K562 (cell line): ENCODE measurements at regions not wholly inside any gene's neighbourhood (a gene's known extent, or its start where the extent isn't known, plus 50 kb on each side); places are given as distances from the start of the nearest gene placed in this dataset.
"Not testable (repeated sequence)": the region's sequence is repeated elsewhere in the genome, so short reads cannot be mapped to it uniquely, and the experiment has no call there.

Source experiments
- ATAC-seq: fragments of 200-7000 bp; cut with Tn5 transposase; 3 replicates; pipeline ENCODE4 v1.9.1; 2020; ENCODE audit warnings: moderate library complexity
- BruUV-seq: library from RNA; stranded (reverse); fragments of 400-500 nt; replicated peaks from 2 replicates; lab custom pipeline; 2021; lab: Mats Ljungman, UMichigan
- CTCF ChIA-PET: fragments of 300-600 bp; formaldehyde crosslinking; extraction: SDS; loops from one replicate; lab custom pipeline; 2021; ENCODE audit warnings: low intra/inter-chr PET ratio; lab: Yijun Ruan, JAX
- POLR2A ChIA-PET: fragments of 300-600, 350-650 bp; sonication (Branson Sonifier 250); formaldehyde crosslinking; extraction: SDS; loops from one replicate; lab custom pipeline; 2021; ENCODE audit warnings: antibody characterized with exemption, inconsistent platforms; lab: Yijun Ruan, JAX
- DNase-seq, 4 experiments: peaks; one replicate each; pipeline versions ENCODE4 v3.0.0 to v3.0.0-alpha.2; 2011 to 2018; ENCODE audit warnings: low spot score in 3 of 4, mixed read lengths in 3 of 4; ENCODE audit errors: extremely low read depth in 1 of 4
- FAIRE-seq: peaks from 2 replicates; lab custom pipeline; 2011; peaks lifted over from hg19 to GRCh38; lab: Jason Lieb, UNC
- H2AFZ ChIP-seq: 2 replicates; pipeline ENCODE4 v1.6.0; 2011; ENCODE audit warnings: low read depth, low read length, control low read depth, inconsistent platforms
- H3K27ac ChIP-seq: fragments of 200-600 bp; 3 replicates; pipeline ENCODE4 v1.8.0; 2011; ENCODE audit warnings: low read depth, mild to moderate bottlenecking, control low read depth, inconsistent platforms, low read length, moderate library complexity, mixed read lengths; ENCODE audit errors: extremely low read depth
- H3K27me3 ChIP-seq, 2 experiments: fragments of 300-600 bp in 1 of 2; 2 replicates in 1 of 2; 3 replicates in 1 of 2; pipeline versions ENCODE4 v1.6.0 to v1.8.0; 2011; ENCODE audit warnings: inconsistent platforms in 2 of 2, low read length in 2 of 2, mild to moderate bottlenecking in 1 of 2, mixed read lengths in 1 of 2, moderate library complexity in 1 of 2; ENCODE audit not compliant: control insufficient read depth in 2 of 2, insufficient read depth in 2 of 2
- H3K36me3 ChIP-seq: fragments of 300-600 bp; 3 replicates; pipeline ENCODE4 v1.8.0; 2011; ENCODE audit warnings: mild to moderate bottlenecking, low read length, inconsistent platforms; ENCODE audit not compliant: control insufficient read depth, insufficient read depth
- H3K4me1 ChIP-seq, 2 experiments: fragments of 200-600 bp in 1 of 2; replicated peaks in 1 of 2; 2 replicates in 1 of 2; 3 replicates in 1 of 2; pipeline versions ENCODE4 v1.5.1 to v1.8.0; 2011; ENCODE audit warnings: inconsistent platforms in 2 of 2, low read length in 2 of 2, mild to moderate bottlenecking in 1 of 2, mixed read lengths in 1 of 2, moderate library complexity in 1 of 2; ENCODE audit not compliant: control insufficient read depth in 2 of 2, insufficient read depth in 2 of 2
- H3K4me2 ChIP-seq: 2 replicates; pipeline ENCODE4 v1.6.1; 2011; ENCODE audit warnings: low read length, control low read depth, inconsistent platforms, mixed read lengths; ENCODE audit not compliant: insufficient read depth
- H3K4me3 ChIP-seq: fragments of 200-600 bp; sonication (generic), shearing (Covaris generic); 2 replicates; pipeline ENCODE4 v1.5.1; 2016; ENCODE audit warnings: control low read depth, inconsistent platforms
- H3K79me2 ChIP-seq: fragments of 200-600 bp; 3 replicates; pipeline ENCODE4 v1.8.0; 2011; ENCODE audit warnings: low read length, inconsistent platforms; ENCODE audit not compliant: control insufficient read depth, insufficient read depth
- H3K9ac ChIP-seq, 2 experiments: 2 replicates each; pipeline versions ENCODE4 v1.6.0 to v1.6.1; 2011; ENCODE audit warnings: low read depth in 2 of 2, low read length in 2 of 2, control low read depth in 1 of 2, inconsistent platforms in 1 of 2, mild to moderate bottlenecking in 1 of 2, mixed read lengths in 1 of 2; ENCODE audit not compliant: insufficient read depth in 1 of 2
- H3K9me1 ChIP-seq: one replicate; pipeline ENCODE4 v1.6.0; 2011; ENCODE audit warnings: inconsistent platforms, mild to moderate bottlenecking, low read length, moderate library complexity; ENCODE audit not compliant: control insufficient read depth, insufficient read depth
- H3K9me3 ChIP-seq: replicated peaks from 2 replicates; pipeline ENCODE4 v1.5.1; 2011; ENCODE audit warnings: low read depth, low read length, inconsistent platforms; ENCODE audit not compliant: control insufficient read depth, insufficient read depth
- H4K20me1 ChIP-seq: replicated peaks from 2 replicates; pipeline ENCODE4 v1.6.1; 2011; ENCODE audit warnings: low read length, inconsistent platforms, mixed read lengths; ENCODE audit not compliant: control insufficient read depth, insufficient read depth
- RAD21 ChIP-seq, 2 experiments: fragments of 250-450 bp in 1 of 2; fragments of 450-650 bp in 1 of 2; sonication (Bioruptor Pico) in 1 of 2; formaldehyde crosslinking in 1 of 2; IDR thresholded peaks in 1 of 2; conservative IDR thresholded peaks in 1 of 2; 2 replicates each; pipeline versions ENCODE4 v1.4.0 to v1.8.0; 2020 to 2022; ENCODE audit warnings: mild to moderate bottlenecking in 2 of 2, moderate library complexity in 1 of 2
- ZBTB11 ChIP-seq, 3 experiments: fragments of 200-800 bp in 1 of 3; fragments of 250-450 bp in 1 of 3; fragments of 450-650 bp in 1 of 3; sonication (Bioruptor Pico) in 1 of 3; sonication (Bioruptor generic) in 1 of 3; formaldehyde crosslinking in 1 of 3; IDR thresholded peaks; 2 replicates each; pipeline versions ENCODE4 v1.6.1 to v1.8.0; 2016 to 2022; ENCODE audit warnings: mild to moderate bottlenecking in 2 of 3, missing genetic modification characterization in 2 of 3, missing compliant biosample characterization in 1 of 3, moderate library complexity in 1 of 3
- WGBS: fragments of 100-300 bp; shearing (Covaris generic); methylation state at CpG from one replicate; pipeline ENCODE4 v1.1.6; 2016; ENCODE audit warnings: low coverage, mixed read lengths; ENCODE audit not compliant: insufficient coverage; ENCODE audit errors: missing lambda C conversion rate; 5-methylcytosine and 5-hydroxymethylcytosine counted together
- in situ Hi-C: fragments of 300-500 bp; cut with MboI; formaldehyde crosslinking; loops from 4 replicates; pipeline ENCODE4 v1.15.0; 2018; ENCODE audit warnings: inconsistent platforms, mixed read lengths
- intact Hi-C: fragments of 100-400 bp; cut with micrococcal nuclease; formaldehyde crosslinking; loops from 2 replicates; pipeline ENCODE4 v1.14.2; 2022

- DNase-seq, H3K4me3 ChIP-seq, H4K20me1 ChIP-seq, ATAC-seq, intact Hi-C loops, POLR2A ChIA-PET, in situ Hi-C loops, H3K9me3 ChIP-seq, H3K27ac ChIP-seq, H3K9me1 ChIP-seq, H2AFZ ChIP-seq, BruUV-seq, H3K79me2 ChIP-seq, H3K4me1 ChIP-seq, H3K36me3 ChIP-seq, H3K9ac ChIP-seq, H3K4me2 ChIP-seq, CTCF ChIA-PET: not testable (repeated sequence)
- WGBS, result 0% methylated on average over 17 of the region's 20 CpGs
- peak; percentile 6 for FAIRE-seq
- peaks cover 0 to 55% of the 10 kb centered on the region in 2 experiments; a peak in 4 of 5 replicates for H3K27me3 ChIP-seq
- TF ChIP-seq ZBTB11 (CRISPR knock-in tag; IDR thresholded peaks at IDR 0.05) (peak in 1 of 3 experiments; percentile 37; a peak in 1 of 6 replicates), RAD21 (CRISPR knock-in tag; conservative IDR thresholded peaks at IDR 0.05 in 1 of 2, IDR thresholded peaks at IDR 0.05 in 1 of 2) (0 out of 4 replicates have a peak, but pooled peaks of 1 of the 2 experiments have one; percentile 13)
Measured at GRCh38 chr20:47977017-47977788, 191.9 kb upstream of the SULF2 start.
